ENCODE measurements at regions not wholly inside any gene's neighbourhood (a gene's known extent, or its start where the extent isn't known, plus 50 kb on each side); places are given as distances from the start of the nearest gene placed in this dataset.

GRCh38 chr4:10963241-10963640 lies 278.7 kb upstream of the CLNK start:
- Histone ChIP-seq H3K36me3 (ENCODE audit: low read depth) (no peaks in the 10 kb centered on the region), H3K4me3 (no peak overlapping the region), H3K4me1 (ENCODE audit: low read depth) (no peaks in the 10 kb centered on the region), H3K9me3 (no peaks in the 10 kb centered on the region)
- TF ChIP-seq, protein P1, sequence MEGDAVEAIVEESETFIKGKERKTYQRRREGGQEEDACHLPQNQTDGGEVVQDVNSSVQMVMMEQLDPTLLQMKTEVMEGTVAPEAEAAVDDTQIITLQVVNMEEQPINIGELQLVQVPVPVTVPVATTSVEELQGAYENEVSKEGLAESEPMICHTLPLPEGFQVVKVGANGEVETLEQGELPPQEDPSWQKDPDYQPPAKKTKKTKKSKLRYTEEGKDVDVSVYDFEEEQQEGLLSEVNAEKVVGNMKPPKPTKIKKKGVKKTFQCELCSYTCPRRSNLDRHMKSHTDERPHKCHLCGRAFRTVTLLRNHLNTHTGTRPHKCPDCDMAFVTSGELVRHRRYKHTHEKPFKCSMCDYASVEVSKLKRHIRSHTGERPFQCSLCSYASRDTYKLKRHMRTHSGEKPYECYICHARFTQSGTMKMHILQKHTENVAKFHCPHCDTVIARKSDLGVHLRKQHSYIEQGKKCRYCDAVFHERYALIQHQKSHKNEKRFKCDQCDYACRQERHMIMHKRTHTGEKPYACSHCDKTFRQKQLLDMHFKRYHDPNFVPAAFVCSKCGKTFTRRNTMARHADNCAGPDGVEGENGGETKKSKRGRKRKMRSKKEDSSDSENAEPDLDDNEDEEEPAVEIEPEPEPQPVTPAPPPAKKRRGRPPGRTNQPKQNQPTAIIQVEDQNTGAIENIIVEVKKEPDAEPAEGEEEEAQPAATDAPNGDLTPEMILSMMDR (IDR thresholded peaks at IDR 0.05): no peak
- intact Hi-C loops (cut with DNase I, micrococcal nuclease): no loop called here
- ATAC-seq (no peak), DNase-seq (no peak)

DNA sequence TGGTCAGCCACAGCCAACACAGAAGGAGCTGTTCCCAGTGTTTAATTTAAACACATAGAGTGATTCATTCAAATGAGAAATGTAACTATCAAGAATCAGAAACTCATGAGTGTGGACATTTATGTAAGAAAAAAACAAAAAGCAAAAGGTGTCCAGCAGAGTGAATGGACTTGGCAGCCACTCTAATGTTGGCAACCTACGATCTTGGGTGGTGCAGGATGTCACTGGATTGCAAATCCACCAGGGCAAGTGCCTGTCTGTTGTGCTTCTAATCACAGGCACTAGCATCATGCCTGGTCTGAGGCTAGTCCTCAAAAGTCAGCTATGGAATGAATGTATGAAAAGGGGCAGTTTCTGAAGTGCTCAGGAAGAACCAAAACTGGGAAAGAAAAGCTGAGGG lies 277.7 kb upstream of the CLNK start:
- Histone ChIP-seq H3K4me3 (no peak overlapping the region), H3K36me3 (ENCODE audit: low read depth) (no peaks in the 10 kb centered on the region), H3K9me3 (no peaks in the 10 kb centered on the region), H3K4me1 (ENCODE audit: low read depth) (no peaks in the 10 kb centered on the region)
- DNase-seq (no peak), ATAC-seq (no peak)
- TF ChIP-seq, protein P1 (IDR thresholded peaks at IDR 0.05): no peak
- intact Hi-C loops (cut with DNase I, micrococcal nuclease): no loop called here

- Histone ChIP-seq H3K9me3 (no peaks in the 10 kb centered on the region), H3K4me1 (ENCODE audit: low read depth) (no peaks in the 10 kb centered on the region), H3K4me3 (no peak overlapping the region), H3K36me3 (ENCODE audit: low read depth) (no peaks in the 10 kb centered on the region)
- intact Hi-C loops (cut with DNase I, micrococcal nuclease): no loop called here
- ATAC-seq (no peak), DNase-seq (no peak)
- TF ChIP-seq, protein P1 (IDR thresholded peaks at IDR 0.05): no peak
Measured at GRCh38 chr4:10960389-10960788, 275.8 kb upstream of the CLNK start.

GRCh38 chr4:10959586-10959985 lies 275.0 kb upstream of the CLNK start:
- DNase-seq: no peak
- Histone ChIP-seq H3K4me1 (ENCODE audit: low read depth) (no peaks in the 10 kb centered on the region), H3K9me3 (no peaks in the 10 kb centered on the region), H3K36me3 (ENCODE audit: low read depth) (no peaks in the 10 kb centered on the region), H3K4me3 (no peak overlapping the region)
- ATAC-seq: no peak
- TF ChIP-seq, protein P1 (IDR thresholded peaks at IDR 0.05): no peak
- intact Hi-C loops (cut with DNase I, micrococcal nuclease): no loop called here

DNA sequence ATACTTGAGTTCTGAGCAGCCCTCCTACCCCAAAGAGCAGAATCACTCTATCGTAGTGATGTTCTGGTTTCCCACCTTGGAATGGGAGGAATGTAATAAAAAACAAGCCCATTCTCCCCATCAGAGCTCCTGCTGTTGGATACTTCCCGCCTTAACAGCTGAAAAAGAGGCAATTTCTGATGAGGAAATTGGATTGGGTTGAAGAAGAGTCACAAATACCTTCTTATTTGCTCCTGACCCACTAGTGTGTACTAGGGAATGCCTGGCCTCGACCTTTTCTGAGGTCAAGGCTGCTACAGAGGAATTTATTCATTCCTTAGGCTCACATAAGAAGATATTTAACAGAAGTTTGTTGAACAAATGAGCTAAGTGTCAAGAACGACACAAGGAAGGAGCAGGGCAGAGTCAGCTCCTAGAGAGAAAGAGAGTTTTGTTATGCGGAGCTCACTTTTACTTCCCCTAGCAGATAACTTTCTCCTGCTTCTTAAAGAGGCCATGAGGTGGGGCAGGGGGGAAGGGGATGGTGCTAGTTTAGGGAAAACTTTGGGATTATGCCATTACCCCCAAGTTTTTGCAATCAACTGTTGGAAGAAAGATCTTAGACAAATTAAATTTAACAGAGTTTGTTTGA lies 273.8 kb upstream of the CLNK start:
- no peak overlapping the region for H3K4me3 ChIP-seq
- no peaks in the 10 kb centered on the region for H3K36me3 ChIP-seq (ENCODE audit: low read depth)
- DNase-seq: no peak
- intact Hi-C loops (cut with DNase I, micrococcal nuclease): no loop called here
- ATAC-seq: no peak
- TF ChIP-seq, protein P1 (IDR thresholded peaks at IDR 0.05): no peak
- H3K4me1 ChIP-seq (ENCODE audit: low read depth): no peaks in the 10 kb centered on the region
- H3K9me3 ChIP-seq: no peaks in the 10 kb centered on the region

GRCh38 chr4:10951306-10951705 lies 266.7 kb upstream of the CLNK start:
- Histone ChIP-seq H3K36me3 (ENCODE audit: low read depth) (no peaks in the 10 kb centered on the region), H3K9me3 (no peaks in the 10 kb centered on the region), H3K4me3 (no peak overlapping the region), H3K4me1 (ENCODE audit: low read depth) (no peaks in the 10 kb centered on the region)
- no peak for DNase-seq
- TF ChIP-seq, protein P1 (IDR thresholded peaks at IDR 0.05): no peak
- intact Hi-C loops (cut with DNase I, micrococcal nuclease): no loop called here
- no peak for ATAC-seq

All from mucosa of descending colon (tissue), 3 donors.